HG02885 (cell line): ENCODE measurements at regions not wholly inside any gene's neighbourhood (a gene's known extent, or its start where the extent isn't known, plus 50 kb on each side); places are given as distances from the start of the nearest gene placed in this dataset.
"Not testable (repeated sequence)": the region's sequence is repeated elsewhere in the genome, so short reads cannot be mapped to it uniquely, and the experiment has no call there.

Source experiments
- ATAC-seq: cut with Tn5 transposase; IDR thresholded peaks from one replicate; pipeline ENCODE4 v1.9.1; 2021; ENCODE audit warnings: mild to moderate bottlenecking; ENCODE audit not compliant: unreplicated experiment, poor library complexity

DNA sequence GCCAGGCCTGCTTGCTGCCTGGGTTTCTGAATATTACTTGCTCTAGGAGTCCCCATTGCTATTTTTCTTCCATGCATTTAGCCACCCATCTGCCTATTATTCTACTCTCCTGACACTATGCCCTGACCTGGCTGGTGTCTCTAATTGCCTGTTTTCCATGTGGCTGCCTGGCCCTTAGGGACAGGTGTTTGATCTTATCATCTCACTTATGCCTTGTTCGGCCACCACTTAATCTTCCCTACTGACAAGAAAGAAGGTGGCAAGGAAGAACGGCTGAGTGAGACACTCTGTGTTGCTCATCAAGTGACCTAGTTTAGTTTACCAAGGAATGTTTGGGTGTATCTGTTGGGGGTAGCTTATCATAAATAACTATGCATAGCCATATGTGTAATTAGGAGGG is 50.4 kb upstream of the RAPH1 start:
- ATAC-seq = no peak

DNA sequence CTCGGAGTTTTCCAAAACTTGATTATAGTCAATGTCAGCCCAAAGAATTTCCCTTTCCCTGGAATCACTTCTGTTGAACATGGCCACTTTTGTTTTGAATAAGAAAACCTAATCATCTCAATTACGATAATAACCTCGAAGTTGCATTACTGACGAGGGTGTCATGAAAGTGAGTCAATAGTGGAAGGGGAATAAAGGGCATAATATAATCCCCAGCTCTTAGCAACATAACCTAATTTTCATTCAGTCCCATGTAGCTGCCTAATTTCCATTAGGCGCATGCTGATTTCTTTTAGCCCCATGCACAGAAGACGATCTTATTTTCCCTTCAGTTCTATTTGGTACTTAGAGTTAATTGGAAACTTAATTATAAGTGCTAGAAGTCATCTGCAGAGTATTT is 51.1 kb upstream of the RAPH1 start:
- ATAC-seq = no peak

DNA sequence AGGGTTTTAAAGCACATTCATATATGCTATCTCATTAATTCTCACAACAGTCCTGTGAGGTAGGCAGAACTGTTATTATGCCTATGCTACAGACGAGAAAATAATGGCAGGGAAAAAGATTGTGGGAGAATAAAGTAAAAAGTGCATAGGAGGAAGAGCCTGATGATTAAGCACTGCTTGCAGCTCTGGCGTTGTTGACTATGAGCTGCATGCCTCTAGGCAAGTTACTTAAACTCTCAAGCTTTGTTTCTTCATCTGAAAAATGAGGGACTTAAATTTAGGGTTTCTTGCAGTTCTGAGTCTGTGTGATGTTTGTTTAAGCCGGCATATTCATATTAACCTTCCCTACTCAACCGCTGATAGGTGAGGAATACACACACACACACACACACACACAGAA is 51.6 kb upstream of the RAPH1 start:
- ATAC-seq = no peak

DNA sequence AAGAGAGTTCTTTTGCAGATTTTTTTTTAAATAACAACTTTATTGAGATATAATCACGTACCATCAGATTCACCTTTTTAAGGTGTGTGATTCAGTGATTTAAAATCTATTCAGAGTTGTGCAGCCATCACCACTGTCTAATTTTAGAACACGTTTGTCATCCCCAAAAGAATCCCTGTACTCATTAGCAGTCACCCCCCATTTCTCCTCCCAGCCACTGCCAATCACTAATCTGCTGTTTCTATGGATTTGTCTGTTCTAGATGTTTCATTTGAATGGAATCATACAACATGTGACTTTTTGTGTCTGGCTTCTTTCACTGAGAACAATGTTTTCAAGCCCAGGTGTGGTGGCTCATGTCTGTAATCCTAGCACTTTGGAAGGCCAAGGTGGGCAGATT is 55.4 kb upstream of the RAPH1 start:
- no peak for ATAC-seq

DNA sequence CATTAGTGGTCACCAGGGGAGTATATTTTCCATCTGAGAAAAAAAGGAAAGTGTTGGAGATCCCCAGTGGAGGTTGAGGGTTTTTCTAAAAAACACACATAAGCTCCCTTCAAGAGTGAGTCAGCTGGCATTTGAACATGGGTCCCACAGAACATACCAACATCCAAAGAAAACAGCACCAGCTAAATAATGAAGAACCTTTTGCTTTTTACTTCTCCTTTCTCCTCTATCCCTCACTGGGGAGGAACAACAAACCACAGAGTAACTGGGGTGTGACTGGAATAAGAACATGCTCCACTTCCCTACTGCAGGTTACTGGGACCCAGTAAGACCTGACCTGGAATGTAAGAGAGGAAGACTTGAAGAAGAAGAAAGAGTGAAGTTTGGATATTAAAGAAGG is 56.5 kb upstream of the RAPH1 start:
- ATAC-seq = no peak

DNA sequence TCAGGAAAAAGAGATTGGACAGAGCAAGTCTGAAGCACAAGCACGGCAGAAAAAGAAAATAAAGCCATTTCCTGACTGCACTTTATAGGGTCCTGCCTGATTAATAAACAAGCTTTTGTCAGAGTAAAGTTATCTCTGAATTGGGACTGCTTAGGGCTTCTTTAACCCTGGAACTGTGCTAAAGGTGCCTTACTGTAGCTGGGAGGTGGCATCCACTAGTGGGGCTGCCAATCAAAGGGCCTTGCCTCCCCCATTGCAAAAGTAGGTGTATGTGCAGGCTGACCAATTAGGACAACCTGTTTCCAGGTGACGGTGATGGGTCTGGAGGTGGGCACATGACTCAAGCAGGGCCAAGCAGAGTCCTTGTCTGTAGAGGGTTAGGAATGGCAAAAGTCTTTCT is 57.4 kb upstream of the RAPH1 start:
- no peak for ATAC-seq

DNA sequence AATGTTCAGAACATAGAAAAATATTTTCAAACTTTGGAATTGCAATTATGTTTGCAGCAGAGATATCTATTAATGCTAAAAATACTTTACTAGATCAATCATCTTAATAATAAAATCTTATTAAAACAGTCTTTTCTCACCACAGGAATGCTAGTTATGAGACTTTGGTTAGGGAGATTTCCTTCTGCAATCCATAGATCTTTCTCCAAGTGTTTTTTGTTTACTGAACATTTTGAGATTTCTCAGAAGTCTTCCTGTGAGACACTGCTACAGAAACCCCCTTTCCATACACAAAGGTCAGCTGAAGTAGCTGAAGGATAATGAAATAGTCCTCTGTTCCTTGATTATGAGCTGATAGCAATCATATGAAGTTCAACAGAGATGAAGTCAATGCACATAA is 59.4 kb upstream of the RAPH1 start:
- ATAC-seq = no peak

DNA sequence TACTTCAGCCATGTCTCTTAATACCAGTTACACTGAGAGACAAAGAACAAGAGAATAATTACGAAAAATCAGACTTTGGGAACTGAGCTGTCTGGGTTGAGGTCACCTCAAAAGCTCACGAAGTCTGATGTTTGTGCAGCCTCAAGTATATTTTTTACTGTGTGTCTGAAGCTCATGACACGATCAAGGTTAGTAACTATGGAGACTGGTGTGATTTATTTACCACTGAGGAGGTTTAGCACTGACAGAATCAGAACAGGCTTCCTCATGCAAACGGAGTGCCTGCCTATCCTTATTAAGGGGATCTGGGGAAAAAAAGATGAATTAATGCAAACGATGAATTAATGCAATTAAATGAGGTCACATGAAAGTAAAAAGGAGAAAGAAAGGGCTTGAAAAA is 61.1 kb upstream of the RAPH1 start:
- ATAC-seq = no peak

DNA sequence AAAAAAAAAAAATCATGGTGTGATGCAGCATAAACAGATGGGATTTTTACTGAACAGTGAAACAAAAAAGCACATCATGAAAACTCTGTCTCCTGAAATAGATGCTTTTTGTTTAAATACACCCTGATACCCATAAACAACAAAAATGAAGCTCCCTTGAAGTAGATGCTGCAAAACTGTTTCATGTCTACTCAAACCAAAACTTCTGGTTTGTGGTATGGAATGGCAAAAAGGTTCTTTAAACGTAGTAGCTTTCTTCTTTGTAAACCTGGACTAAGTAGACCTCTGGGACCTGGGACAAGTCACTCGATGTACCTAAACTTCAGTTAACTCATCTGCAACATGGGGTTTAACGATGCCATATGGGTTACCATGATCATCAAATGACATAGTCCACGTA is 64.4 kb upstream of the RAPH1 start:
- peak; percentile 63 for ATAC-seq

DNA sequence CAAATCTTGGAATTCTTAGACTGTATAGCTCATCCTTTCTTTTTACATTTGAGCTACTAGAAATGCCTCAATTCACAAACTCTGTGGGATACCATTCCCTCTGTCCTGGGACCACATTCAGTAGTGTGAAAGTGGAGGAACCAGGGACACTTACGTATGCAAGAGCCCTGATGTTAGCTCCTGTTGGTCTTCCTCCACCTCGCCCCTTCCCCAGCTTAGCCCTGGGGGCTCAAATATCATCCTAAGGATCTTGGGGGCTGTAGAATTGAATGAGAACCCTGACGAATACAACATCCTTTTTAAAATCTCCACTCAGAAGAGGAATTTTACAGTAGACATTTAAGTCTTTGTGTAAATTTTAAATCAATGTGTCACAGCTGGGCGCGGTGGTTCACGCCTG is 65.2 kb upstream of the RAPH1 start:
- no peak for ATAC-seq

DNA sequence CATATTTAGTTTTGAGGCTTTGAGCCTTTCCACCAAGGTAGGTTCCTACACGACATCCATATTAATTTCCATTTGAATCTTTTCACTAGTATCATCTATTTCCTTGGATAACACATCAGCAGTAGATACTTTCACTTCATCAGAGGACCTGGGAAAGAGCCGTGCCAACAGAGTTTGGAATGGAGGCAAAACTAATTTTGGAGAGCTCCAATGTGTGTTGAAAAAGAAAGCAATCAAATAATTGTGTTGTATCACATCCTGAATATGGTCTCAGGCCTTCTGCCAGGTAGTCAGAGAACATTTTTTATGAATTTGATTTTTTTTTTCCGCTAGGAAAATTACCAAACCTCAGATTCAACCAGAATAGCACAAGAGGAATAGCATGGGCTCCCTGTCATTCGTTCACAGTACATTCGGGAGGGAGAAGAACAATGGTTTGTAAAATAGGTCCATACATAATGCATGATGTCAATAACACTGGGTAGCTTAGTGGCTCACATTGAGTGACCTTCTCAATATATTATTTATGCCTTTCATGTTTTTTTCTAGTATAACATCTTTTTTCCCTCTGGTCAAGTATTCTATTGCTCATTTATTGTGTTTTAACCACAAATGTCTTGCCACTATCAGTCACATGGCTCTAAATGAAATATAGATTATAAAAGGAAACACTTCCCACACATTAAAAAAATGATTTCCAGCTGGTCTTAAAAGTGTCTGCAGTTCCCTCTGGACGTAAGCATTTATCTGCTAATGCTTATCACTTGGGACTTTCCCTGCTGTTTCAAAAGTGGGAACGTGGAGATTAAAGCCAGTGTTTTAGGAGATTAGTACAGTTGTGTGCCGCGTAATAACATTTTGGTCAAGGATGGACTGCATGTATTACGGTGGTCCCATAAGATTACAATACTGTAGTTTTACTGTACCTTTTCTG is 68.6 kb upstream of the RAPH1 start:
- ATAC-seq = no peak

DNA sequence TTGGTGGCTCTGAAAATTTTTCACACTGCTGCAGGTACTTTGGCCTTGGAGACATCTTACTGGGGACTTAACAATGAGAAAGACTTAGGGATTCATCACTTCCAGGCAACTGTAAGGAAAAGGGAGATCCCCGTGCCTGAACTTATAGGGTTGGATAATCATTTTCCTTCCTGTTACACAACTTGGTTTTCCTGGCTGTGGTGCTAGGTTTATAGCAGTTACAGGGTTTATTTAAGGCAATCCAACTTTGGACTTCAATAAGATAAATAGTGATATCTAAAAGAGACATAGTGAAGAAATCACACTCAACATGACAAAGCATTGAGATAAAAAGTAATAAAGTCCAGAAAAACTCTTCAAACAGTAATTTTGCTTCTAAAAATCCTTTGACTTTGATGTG is 70.2 kb upstream of the RAPH1 start:
- ATAC-seq = no peak

DNA sequence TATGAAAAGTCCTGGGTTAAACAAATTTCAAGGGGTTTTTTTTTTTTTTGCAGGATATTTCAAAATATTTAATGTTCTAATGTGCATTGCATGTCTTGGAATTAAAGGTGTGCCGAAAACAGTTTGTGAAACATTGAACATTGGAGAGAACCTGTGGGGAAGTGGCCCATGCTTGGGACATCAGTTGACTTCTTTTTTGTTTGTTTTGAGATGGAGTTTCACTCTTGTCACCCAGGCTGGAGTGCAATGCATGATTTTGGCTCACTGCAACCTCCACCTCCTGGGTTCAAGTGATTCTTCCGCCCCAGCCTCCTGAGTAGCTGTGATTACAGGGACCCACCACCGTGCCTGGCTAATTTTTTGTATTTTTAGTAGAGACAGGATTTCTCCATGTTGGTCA is 71.0 kb upstream of the RAPH1 start:
- no peak for ATAC-seq

DNA sequence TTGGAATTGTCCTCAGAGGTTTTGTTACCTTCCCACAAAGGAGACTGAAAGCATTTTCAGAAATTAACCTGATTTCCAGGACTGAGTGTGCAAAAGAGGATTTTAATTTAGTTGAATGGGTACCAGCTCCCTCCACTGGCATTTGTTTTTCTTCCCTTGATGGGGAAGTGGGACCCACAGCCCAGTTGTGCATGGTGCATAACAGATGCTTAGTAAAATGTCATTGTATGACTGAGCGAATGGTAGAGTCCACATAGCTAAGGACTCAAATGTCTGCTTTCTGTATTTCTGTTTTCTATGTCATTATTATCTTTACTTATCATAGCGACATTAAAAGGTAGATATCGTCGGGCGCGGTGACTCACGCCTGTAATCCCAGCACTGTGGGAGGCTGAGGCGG is 75.5 kb upstream of the RAPH1 start:
- ATAC-seq = no peak

DNA sequence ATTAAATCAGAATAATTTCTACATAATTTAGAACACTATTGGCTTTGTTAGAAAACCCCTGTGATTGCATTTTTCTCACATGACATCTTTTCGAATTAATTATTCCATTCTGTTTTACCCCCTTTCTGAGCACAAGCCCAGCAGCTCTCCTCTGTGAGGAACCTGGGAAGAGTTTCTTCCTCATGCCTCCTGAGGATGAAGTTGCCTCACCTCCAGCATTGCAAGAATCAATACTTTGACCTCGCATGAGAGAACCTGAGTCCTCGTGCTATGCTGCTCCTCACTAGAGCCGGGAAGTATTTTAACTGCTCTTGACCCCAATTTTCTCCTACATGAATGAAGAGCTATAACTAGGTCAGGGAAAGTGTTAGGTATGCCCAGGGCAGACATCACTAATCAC is 77.1 kb upstream of the RAPH1 start:
- ATAC-seq = no peak

DNA sequence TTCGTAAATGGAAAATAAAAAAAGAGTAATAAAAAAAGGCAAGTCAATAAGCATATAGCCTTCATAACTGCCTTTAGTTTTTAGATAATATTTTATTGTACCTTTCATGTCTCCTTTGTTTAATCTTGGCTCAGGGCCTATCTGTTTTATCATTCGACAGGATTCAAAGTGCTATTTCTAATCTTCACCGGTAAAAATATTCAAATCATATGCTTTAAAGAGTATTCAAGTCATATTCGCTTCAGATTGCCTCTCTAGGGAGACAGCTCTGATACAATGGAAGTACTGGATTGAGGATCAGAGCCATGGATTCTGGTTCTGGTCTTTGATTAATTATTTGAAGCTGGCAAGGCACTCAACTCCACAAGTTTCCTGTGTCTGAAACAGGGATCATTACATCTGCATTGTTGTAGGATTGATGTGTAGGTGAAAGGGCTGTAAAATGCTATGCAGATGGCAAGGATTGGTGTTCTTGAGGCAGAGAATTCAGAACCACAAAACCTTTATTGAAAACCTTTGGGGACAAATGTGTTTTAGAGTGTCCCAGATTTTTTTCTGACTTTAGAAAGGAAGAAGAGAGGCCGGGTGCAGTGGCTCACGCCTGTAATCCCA is 84.3 kb upstream of the RAPH1 start:
- ATAC-seq = no peak

DNA sequence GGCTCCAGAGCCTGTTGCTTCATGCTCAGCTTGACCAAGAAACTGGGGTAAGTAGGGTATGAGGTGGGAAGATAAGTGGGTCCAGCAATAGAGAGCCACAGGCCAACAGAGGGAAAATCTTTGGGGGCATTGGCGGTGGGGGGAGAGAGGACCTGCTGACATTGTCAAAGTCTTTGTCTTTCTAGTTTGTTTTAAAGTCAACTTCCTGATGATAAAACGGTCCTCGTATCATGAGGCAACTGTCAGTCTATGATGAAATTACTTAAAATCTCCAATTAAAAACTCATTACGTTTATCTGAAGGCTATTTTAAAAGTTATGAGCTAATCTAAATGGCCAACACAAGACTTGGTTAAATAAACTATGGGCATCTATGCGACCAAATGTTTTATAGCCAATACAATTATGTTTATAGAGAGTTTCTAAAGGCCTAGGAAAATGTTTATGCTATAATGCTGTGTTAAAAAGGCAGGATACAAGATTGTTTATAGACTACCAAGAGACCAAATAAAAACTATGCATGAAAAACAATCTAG is 84.4 kb upstream of the CD28 start:
- no peak for ATAC-seq

DNA sequence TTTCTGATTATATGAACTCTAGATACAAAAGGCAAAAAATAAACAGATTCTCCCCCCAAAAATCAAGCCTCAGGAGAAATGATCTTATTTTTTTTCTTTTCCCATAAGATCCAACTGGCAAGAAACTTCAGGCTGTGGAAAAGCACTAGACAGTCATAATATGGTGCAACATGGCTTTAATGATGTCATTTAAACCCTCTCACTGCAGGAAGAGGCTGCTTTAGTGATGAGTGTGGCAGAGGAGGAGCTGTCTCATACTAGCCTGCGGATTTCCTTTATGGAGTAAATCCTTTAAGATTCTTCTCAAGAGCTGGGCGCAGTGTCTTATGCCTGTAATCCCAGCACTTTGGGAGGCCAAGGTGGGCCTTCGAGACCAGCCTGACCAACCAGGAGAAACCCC is 83.3 kb upstream of the CD28 start:
- no peak for ATAC-seq

DNA sequence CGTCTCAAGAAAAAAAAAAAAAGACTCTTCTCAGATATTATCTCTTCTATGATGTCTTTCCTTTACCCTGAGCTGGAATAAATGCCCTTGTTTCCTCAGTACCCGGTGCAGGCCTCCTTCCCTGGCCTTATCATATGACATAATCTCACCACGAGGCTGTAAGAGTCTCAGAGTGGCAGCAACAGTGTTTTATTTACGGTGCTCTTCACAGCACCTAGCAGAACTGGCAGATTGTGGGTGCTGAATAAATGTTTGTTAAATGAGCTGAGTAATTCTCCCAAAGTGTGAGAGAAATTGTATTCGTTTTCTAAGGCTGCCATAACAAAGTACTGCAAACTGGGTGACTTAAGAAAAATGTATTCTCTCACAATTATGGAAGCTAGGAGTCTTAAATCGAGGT is 82.8 kb upstream of the CD28 start:
- ATAC-seq = no peak

DNA sequence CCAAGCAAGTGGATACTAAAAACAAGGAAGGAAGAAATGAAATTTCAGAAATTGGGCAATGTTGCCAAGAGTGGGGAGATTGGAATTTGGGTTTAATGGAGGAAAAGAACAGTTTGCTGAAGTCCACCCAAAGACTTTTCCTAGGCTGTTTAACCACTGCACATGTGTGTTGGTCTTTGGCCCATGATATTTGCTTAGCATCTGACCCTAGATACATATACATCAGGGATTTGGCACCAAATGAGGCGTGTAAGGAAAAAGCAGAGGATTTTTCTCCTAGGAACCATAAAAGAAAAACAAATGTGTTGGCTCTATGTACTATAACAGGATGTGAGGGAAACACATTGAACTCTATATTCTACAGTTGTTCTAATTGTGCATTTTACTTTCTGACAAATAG is 80.7 kb upstream of the CD28 start:
- ATAC-seq = no peak

DNA sequence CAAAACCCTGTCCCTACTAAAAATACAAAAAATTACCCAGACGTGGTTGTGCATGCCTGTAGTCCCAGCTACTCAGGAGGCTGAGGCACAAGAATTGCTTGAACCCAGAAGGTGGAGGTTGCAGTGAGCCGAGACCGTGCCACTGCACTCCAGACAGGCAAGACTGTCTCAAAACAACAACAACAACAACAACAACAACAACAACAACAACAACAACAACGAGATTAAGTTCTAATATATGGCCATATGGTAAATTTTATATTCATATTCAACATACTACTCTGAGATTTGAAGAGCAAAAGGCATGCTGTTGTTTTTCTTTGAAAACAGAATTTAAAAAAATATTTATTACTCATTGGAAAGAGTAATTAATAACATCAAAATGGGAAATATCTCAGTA is 80.2 kb upstream of the CD28 start:
- ATAC-seq = not testable (repeated sequence)
